Progenitor cell of endocrine pancreas (in vitro differentiated cells): ENCODE measurements at regions not wholly inside any gene's neighbourhood (a gene's known extent, or its start where the extent isn't known, plus 50 kb on each side); places are given as distances from the start of the nearest gene placed in this dataset.

Experiments used
- DNase-seq: peaks from one replicate; pipeline ENCODE4 v3.0.0; 2021; ENCODE audit warnings: low spot score; ENCODE audit not compliant: unreplicated experiment
- H3K27ac Mint-ChIP-seq: 2 replicates; pipeline ENCODE4 v1.8.0; 2021; ENCODE audit warnings: mild to moderate bottlenecking, moderate library complexity, mixed read lengths
- H3K27me3 Mint-ChIP-seq: 2 replicates; pipeline ENCODE4 v1.8.0; 2021; ENCODE audit warnings: mixed read lengths
- H3K36me3 Mint-ChIP-seq: 2 replicates; pipeline ENCODE4 v1.8.0; 2022; ENCODE audit warnings: mixed read lengths; ENCODE audit not compliant: insufficient read depth
- H3K4me1 Mint-ChIP-seq: 2 replicates; pipeline ENCODE4 v1.8.0; 2021; ENCODE audit warnings: low read depth, mixed read lengths
- H3K4me3 Mint-ChIP-seq: 2 replicates; pipeline ENCODE4 v1.8.0; 2021; ENCODE audit warnings: low read depth, mild to moderate bottlenecking, moderate library complexity, mixed read lengths
- H3K9me3 Mint-ChIP-seq: 2 replicates; pipeline ENCODE4 v1.8.0; 2021; ENCODE audit warnings: low read depth, mixed read lengths
- CTCF ChIP-seq: fragments of 200-600 bp; sonication (generic); IDR thresholded peaks from one replicate; pipeline ENCODE4 v1.5.0; 2021; ENCODE audit warnings: antibody characterized with exemption, mild to moderate bottlenecking; ENCODE audit not compliant: unreplicated experiment

DNA sequence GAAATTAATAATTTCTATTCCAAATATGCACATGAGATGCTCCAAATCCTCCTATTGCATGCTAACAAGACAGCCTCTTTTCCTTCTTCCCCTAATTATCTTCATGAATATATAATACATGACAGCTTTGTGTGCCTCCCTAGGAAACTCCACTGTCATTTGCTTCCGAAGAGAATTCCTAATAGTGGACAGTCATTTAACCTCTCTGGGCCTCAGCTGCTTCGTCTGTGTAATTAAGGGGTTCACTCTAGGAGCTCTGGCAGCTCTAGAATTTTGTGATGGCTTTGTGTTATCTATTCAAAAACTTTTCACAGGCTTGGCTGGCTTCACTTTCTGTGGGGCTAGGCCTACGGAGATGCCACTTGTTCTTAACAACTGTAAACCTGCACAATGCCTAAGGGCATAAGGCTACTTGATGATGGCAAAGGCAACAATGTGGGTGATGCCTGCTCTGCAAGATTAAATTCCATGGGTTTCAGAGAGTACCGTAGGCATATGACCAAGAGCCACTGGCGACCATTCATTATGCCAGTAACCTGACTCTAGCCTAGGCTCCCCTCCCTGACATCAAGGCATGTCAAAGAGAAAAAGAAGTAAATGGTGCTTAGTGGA lies 333.8 kb upstream of the UMPS start:
- H3K4me3 Mint-ChIP-seq, result no peak overlapping the region
- H3K4me1 Mint-ChIP-seq, result peaks cover 40% of the 10 kb centered on the region
- no peak for TF ChIP-seq CTCF
- peaks cover 23% of the 10 kb centered on the region for H3K36me3 Mint-ChIP-seq
- H3K27me3 Mint-ChIP-seq, result peaks cover 7% of the 10 kb centered on the region
- DNase-seq, result no peak
- H3K9me3 Mint-ChIP-seq, result no peaks in the 10 kb centered on the region
- H3K27ac Mint-ChIP-seq, result no peak overlapping the region

DNA sequence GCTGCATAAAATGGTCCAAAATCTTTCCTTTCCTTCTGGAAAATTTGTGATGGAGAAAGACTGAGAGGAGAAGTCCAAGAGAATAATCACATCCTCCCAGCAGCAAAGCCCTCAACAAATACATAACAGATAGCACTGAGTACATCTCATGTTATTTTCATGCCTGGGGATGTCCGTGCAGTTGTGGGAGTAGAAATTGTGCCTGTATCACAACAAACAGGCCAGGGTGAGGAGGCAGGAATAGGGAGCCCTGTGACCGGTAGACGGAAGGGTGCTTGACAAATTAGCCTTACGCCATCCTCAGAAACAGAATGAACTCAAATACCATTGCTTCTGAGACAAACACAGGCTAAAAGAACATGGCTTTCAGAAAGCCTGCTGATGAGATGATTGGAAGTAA lies 333.2 kb upstream of the UMPS start:
- H3K27ac Mint-ChIP-seq, result peak overlapping the region; percentile 50

GRCh38 chr3:124398594-124398993 lies 331.7 kb upstream of the UMPS start:
- H3K27me3 Mint-ChIP-seq, result peaks cover 7% of the 10 kb centered on the region
- DNase-seq, result no peak
- no peak overlapping the region for H3K27ac Mint-ChIP-seq
- H3K4me3 Mint-ChIP-seq, result no peak overlapping the region
- peaks cover 27% of the 10 kb centered on the region for H3K36me3 Mint-ChIP-seq
- H3K9me3 Mint-ChIP-seq, result no peaks in the 10 kb centered on the region
- no peak for TF ChIP-seq CTCF
- H3K4me1 Mint-ChIP-seq, result peaks cover 31% of the 10 kb centered on the region

More for the DNA sequence above, 333.2 kb upstream of the UMPS start:
- no peak overlapping the region for H3K4me3 Mint-ChIP-seq
- H3K36me3 Mint-ChIP-seq, result peaks cover 27% of the 10 kb centered on the region
- H3K9me3 Mint-ChIP-seq, result no peaks in the 10 kb centered on the region
- DNase-seq, result no peak
- H3K27me3 Mint-ChIP-seq, result peaks cover 7% of the 10 kb centered on the region
- H3K4me1 Mint-ChIP-seq, result peaks cover 35% of the 10 kb centered on the region
- no peak for TF ChIP-seq CTCF

DNA sequence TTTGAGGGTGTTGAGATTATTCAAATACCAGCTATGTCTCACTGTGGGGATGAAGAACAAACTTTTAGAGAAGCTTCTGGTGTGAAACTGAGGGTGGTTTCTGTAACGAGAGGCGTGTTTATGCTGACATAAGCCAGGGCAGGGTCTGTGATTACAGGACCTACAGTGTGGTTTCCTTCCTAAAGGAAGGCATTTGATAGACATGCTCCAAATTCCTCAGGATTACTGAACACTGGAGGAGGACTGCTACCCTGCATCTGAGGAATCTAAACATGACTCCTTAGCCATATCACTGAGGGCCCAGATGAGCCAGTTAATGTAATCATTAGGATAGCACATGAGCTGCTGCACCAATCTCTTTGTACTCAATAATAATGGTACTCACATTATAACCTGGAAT lies 328.4 kb upstream of the UMPS start:
- H3K4me1 Mint-ChIP-seq, result peaks cover 15% of the 10 kb centered on the region
- TF ChIP-seq CTCF, result no peak
- peaks cover 2% of the 10 kb centered on the region for H3K27me3 Mint-ChIP-seq
- H3K9me3 Mint-ChIP-seq, result no peaks in the 10 kb centered on the region
- H3K4me3 Mint-ChIP-seq, result no peak overlapping the region
- no peak overlapping the region for H3K27ac Mint-ChIP-seq
- DNase-seq, result no peak
- peaks cover 24% of the 10 kb centered on the region for H3K36me3 Mint-ChIP-seq

- Mint-ChIP-seq H3K4me3 (no peak overlapping the region), H3K4me1 (peaks cover 5% of the 10 kb centered on the region), H3K9me3 (no peaks in the 10 kb centered on the region), H3K27ac (no peak overlapping the region), H3K36me3 (peaks cover 22% of the 10 kb centered on the region), H3K27me3 (no peaks in the 10 kb centered on the region)
- no peak for DNase-seq
- TF ChIP-seq CTCF, result no peak
Measured at GRCh38 chr3:124402791-124403190, 327.5 kb upstream of the UMPS start.
